ENCODE measurements at regions not wholly inside any gene's neighbourhood (a gene's known extent, or its start where the extent isn't known, plus 50 kb on each side); places are given as distances from the start of the nearest gene placed in this dataset.

DNA sequence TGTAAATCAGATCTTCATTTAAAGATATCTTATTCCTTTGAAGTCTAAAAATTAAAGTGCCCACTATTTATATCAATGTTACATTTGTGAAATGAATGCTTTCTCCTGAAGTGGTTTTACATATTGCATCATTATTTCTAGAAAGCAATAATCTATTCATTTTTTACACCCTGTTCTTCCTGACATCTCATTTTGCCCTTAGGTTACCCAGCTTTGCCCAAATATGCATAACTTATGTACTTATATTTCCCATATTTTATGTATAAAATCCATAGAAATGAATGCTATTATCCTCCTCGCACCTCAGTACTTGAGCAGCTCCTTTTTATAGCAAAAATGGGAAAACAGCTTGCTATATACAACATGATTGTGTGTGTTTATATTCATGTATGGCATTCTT lies 396.5 kb upstream of the DSEL start:
- no peak overlapping the region for H3K4me3 Mint-ChIP-seq (ENCODE audit: unreplicated experiment)
- H3K36me3 Mint-ChIP-seq (ENCODE audit: low read depth, unreplicated experiment) = no peaks in the 10 kb centered on the region
- no peak overlapping the region for H3K27ac Mint-ChIP-seq (ENCODE audit: unreplicated experiment)
- TF ChIP-seq, protein P1, sequence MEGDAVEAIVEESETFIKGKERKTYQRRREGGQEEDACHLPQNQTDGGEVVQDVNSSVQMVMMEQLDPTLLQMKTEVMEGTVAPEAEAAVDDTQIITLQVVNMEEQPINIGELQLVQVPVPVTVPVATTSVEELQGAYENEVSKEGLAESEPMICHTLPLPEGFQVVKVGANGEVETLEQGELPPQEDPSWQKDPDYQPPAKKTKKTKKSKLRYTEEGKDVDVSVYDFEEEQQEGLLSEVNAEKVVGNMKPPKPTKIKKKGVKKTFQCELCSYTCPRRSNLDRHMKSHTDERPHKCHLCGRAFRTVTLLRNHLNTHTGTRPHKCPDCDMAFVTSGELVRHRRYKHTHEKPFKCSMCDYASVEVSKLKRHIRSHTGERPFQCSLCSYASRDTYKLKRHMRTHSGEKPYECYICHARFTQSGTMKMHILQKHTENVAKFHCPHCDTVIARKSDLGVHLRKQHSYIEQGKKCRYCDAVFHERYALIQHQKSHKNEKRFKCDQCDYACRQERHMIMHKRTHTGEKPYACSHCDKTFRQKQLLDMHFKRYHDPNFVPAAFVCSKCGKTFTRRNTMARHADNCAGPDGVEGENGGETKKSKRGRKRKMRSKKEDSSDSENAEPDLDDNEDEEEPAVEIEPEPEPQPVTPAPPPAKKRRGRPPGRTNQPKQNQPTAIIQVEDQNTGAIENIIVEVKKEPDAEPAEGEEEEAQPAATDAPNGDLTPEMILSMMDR (IDR thresholded peaks at IDR 0.05; ENCODE audit: unreplicated experiment) = no peak
- no peak for DNase-seq (ENCODE audit: low spot score)
- H3K27me3 Mint-ChIP-seq (ENCODE audit: unreplicated experiment) = no peaks in the 10 kb centered on the region
- H3K9me3 Mint-ChIP-seq (ENCODE audit: unreplicated experiment) = peaks cover 4% of the 10 kb centered on the region
- peaks cover 2% of the 10 kb centered on the region for H3K4me1 Mint-ChIP-seq (ENCODE audit: unreplicated experiment)

DNA sequence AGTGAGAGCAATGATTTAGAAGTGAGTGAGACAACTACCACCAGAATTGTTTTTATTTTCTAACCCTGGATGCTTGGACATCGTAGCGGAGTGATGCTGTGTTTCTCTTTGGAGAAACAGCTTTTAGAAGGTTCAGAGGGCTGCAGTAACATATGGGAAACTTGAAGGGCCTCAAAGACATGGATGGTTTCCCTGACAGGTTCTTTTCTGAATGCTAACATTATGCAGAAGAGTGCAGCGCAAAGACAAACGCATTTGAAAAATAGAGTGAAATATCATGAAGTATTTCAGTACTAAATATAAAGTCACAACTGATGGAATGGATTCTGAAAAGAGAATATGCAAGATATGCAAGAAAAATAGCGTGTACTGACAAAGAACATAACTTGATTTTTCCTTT lies 385.1 kb upstream of the DSEL start:
- H3K27ac Mint-ChIP-seq (ENCODE audit: unreplicated experiment) = no peak overlapping the region
- H3K4me3 Mint-ChIP-seq (ENCODE audit: unreplicated experiment) = no peak overlapping the region

DNA sequence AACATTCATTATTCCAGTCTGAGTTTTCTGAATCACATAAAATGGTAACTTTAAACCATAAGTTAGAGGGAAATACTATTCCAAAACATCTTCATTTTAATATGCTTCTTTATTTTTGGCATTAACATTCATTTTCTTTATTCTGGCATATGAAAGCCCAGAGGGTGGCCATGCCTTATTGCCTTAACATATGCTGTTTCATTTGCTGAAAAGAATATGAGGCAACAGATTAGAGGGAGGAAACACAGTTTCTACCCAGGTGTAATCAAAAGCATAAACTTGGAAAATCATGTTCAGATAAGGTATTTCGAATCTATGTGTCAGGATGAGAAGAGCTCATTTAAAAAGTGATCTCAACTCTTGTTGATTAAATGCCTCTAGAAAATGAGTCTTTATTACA lies 379.9 kb upstream of the DSEL start:
- H3K9me3 Mint-ChIP-seq (ENCODE audit: unreplicated experiment) = no peaks in the 10 kb centered on the region
- DNase-seq (ENCODE audit: low spot score) = no peak
- no peaks in the 10 kb centered on the region for H3K4me1 Mint-ChIP-seq (ENCODE audit: unreplicated experiment)
- TF ChIP-seq, protein P1 (IDR thresholded peaks at IDR 0.05; ENCODE audit: unreplicated experiment) = no peak
- no peak overlapping the region for H3K4me3 Mint-ChIP-seq (ENCODE audit: unreplicated experiment)
- H3K27me3 Mint-ChIP-seq (ENCODE audit: unreplicated experiment) = peaks cover 4% of the 10 kb centered on the region
- no peaks in the 10 kb centered on the region for H3K36me3 Mint-ChIP-seq (ENCODE audit: low read depth, unreplicated experiment)
- no peak overlapping the region for H3K27ac Mint-ChIP-seq (ENCODE audit: unreplicated experiment)

More for the DNA sequence above, 385.1 kb upstream of the DSEL start:
- Mint-ChIP-seq H3K4me1 (ENCODE audit: unreplicated experiment) (no peaks in the 10 kb centered on the region), H3K9me3 (ENCODE audit: unreplicated experiment) (no peaks in the 10 kb centered on the region), H3K36me3 (ENCODE audit: low read depth, unreplicated experiment) (no peaks in the 10 kb centered on the region), H3K27me3 (ENCODE audit: unreplicated experiment) (peaks cover 2% of the 10 kb centered on the region)
- TF ChIP-seq, protein P1 (IDR thresholded peaks at IDR 0.05; ENCODE audit: unreplicated experiment) = no peak
- no peak for DNase-seq (ENCODE audit: low spot score)

DNA sequence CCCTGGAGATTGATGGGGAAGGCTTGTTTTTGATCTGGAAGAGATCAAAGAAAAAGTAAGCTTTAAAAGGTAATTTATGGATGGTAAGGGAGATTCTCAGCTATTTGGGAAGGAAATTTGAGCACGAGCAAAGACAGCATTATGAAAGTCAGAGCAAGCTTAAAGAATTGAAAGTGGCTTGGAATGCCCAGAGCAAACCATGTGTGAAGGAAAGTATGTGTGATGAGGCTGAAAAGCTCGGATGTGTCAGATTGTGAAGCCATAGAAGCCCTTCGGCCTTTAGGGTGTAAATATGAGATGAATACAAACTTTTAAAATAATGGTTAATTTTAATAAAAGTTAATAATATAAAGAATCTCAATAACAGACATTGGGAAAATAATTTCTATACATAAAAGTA lies 377.4 kb upstream of the DSEL start:
- TF ChIP-seq, protein P1 (IDR thresholded peaks at IDR 0.05; ENCODE audit: unreplicated experiment) = no peak
- Mint-ChIP-seq H3K36me3 (ENCODE audit: low read depth, unreplicated experiment) (no peaks in the 10 kb centered on the region), H3K27ac (ENCODE audit: unreplicated experiment) (no peak overlapping the region), H3K4me1 (ENCODE audit: unreplicated experiment) (no peaks in the 10 kb centered on the region), H3K27me3 (ENCODE audit: unreplicated experiment) (peaks cover 2% of the 10 kb centered on the region), H3K9me3 (ENCODE audit: unreplicated experiment) (no peaks in the 10 kb centered on the region), H3K4me3 (ENCODE audit: unreplicated experiment) (no peak overlapping the region)
- DNase-seq (ENCODE audit: low spot score) = no peak

DNA sequence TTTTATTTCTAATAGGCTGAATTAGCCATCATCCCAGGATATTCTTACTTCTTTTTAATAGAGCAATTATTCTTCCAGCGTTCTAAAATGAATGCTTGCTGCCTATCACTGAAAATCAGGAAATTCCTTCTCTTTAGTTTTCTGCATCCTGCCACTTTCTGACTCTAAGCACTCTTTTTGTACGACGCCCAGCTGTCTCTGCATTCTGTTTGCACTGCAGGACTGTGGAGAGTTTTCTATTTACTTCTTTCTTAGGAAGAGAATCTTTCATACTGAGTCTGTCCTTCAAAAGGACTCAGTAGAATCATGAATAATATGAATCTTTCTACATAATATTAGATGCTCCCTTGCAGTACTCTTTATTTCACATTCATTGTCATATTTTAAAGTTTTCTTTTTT lies 360.4 kb upstream of the DSEL start:
- TF ChIP-seq, protein P1 (IDR thresholded peaks at IDR 0.05; ENCODE audit: unreplicated experiment) = no peak
- no peaks in the 10 kb centered on the region for H3K4me1 Mint-ChIP-seq (ENCODE audit: unreplicated experiment)
- no peaks in the 10 kb centered on the region for H3K9me3 Mint-ChIP-seq (ENCODE audit: unreplicated experiment)
- no peak overlapping the region for H3K27ac Mint-ChIP-seq (ENCODE audit: unreplicated experiment)
- no peaks in the 10 kb centered on the region for H3K36me3 Mint-ChIP-seq (ENCODE audit: low read depth, unreplicated experiment)
- H3K27me3 Mint-ChIP-seq (ENCODE audit: unreplicated experiment) = no peaks in the 10 kb centered on the region
- no peak for DNase-seq (ENCODE audit: low spot score)
- no peak overlapping the region for H3K4me3 Mint-ChIP-seq (ENCODE audit: unreplicated experiment)
